ENCODE measurements at regions not wholly inside any gene's neighbourhood (a gene's known extent, or its start where the extent isn't known, plus 50 kb on each side); places are given as distances from the start of the nearest gene placed in this dataset.

DNA sequence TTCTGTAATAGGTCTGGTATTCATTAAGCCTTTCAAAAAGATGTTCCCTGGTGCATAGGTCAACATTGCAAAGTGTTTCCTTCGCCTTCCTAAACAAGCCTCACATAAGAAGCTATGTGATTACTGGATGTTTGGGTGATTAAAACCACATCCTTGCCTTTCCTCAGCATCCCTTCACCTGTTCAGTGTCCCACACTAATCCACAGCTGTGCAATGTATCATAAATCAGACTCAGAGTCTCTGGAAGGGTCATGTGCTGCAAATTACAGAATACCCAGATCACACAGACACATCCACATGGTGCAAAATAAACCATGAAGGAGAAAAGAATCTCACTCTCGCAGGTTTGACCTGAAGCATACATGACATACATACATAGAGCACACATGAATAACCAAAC, 164.7 kb upstream of the NSMCE3 start:
- Histone ChIP-seq H3K4me1 (ENCODE audit: control insufficient read depth in 2 of 2, insufficient read depth in 2 of 2, low read length in 2 of 2) (no peaks in the 10 kb centered on the region), H3K4me3 (ENCODE audit: low read length in 2 of 2) (no peak overlapping the region), H3K36me3 (ENCODE audit: control insufficient read depth in 2 of 2, insufficient read depth in 2 of 2, low read length in 1 of 2) (no peaks in the 10 kb centered on the region), H3K27ac (ENCODE audit: low read depth in 1 of 2, low read length in 1 of 2) (no peak overlapping the region), H3K9me3 (ENCODE audit: control insufficient read depth in 2 of 2, insufficient read depth in 1 of 2, low read length in 1 of 2) (no peaks in the 10 kb centered on the region), H3K27me3 (ENCODE audit: control insufficient read depth in 2 of 2, insufficient read depth in 1 of 2, low read length in 1 of 2) (no peaks in the 10 kb centered on the region)
- no peak for DNase-seq (ENCODE audit: low read depth in 6 of 9, low spot score in 9 of 9)
- WGBS: 85% methylated on average over 2 of the region's 2 CpGs

DNA sequence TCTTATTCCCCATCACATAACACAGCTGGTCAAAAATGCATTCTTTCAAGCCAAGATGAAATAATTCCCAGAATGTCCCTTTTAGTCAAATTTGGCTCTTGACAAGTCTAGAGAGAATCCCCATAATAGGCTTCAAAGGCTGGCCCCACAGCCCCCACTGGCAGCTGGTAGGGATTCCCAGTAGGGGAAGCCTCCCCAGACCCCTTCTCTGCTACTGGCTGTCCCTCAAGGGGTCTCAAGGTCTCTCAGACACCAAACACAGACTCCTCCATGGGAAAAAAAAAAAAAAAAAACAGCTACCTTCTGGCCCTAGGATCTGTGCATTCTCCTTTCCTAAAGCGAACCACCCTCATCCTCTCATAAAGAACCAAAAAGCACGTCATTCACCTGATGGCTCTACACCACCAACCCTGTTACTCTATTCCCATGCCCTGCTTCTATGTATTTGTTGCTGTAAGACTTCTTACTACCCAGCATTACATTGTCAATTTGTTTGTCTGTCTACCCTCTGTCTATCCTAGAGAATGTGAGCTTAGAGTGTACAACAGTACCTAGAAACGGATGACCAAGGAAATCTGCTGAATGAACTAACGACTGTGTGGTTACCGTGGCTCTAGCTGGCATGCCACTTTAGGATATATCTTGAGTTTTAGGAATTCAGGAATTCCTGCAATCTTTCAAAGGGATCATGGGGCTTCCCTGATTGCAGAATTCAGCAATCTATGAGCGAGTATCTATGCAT, 164.1 kb upstream of the NSMCE3 start:
- H3K4me1 ChIP-seq (ENCODE audit: control insufficient read depth in 2 of 2, insufficient read depth in 2 of 2, low read length in 2 of 2): no peaks in the 10 kb centered on the region
- no peaks in the 10 kb centered on the region for H3K27me3 ChIP-seq (ENCODE audit: control insufficient read depth in 2 of 2, insufficient read depth in 1 of 2, low read length in 1 of 2)
- H3K9me3 ChIP-seq (ENCODE audit: control insufficient read depth in 2 of 2, insufficient read depth in 1 of 2, low read length in 1 of 2): no peaks in the 10 kb centered on the region
- H3K36me3 ChIP-seq (ENCODE audit: control insufficient read depth in 2 of 2, insufficient read depth in 2 of 2, low read length in 1 of 2): no peaks in the 10 kb centered on the region
- no peak for DNase-seq (ENCODE audit: low read depth in 6 of 9, low spot score in 9 of 9)
- no peak overlapping the region for H3K27ac ChIP-seq (ENCODE audit: low read depth in 1 of 2, low read length in 1 of 2)
- WGBS: 95% methylated on average over 6 of the region's 6 CpGs
- no peak overlapping the region for H3K4me3 ChIP-seq (ENCODE audit: low read length in 2 of 2)

DNA sequence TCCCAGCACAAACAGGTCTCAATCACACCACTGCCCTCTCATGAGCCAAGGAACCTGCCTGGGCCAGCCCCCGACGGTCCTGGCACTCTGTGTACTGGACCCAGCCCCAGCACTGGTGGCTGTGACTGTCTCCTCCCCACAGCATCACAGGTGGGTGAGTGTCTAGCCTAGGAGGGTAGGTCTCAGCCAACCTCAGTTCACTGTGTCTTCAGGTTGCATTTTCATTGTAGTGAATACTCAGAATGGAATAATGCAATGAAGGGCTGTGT, 163.4 kb upstream of the NSMCE3 start:
- Histone ChIP-seq H3K4me1 (ENCODE audit: control insufficient read depth in 2 of 2, insufficient read depth in 2 of 2, low read length in 2 of 2) (no peaks in the 10 kb centered on the region), H3K36me3 (ENCODE audit: control insufficient read depth in 2 of 2, insufficient read depth in 2 of 2, low read length in 1 of 2) (no peaks in the 10 kb centered on the region), H3K27me3 (ENCODE audit: control insufficient read depth in 2 of 2, insufficient read depth in 1 of 2, low read length in 1 of 2) (no peaks in the 10 kb centered on the region), H3K27ac (ENCODE audit: low read depth in 1 of 2, low read length in 1 of 2) (no peak overlapping the region), H3K4me3 (ENCODE audit: low read length in 2 of 2) (no peak overlapping the region), H3K9me3 (ENCODE audit: control insufficient read depth in 2 of 2, insufficient read depth in 1 of 2, low read length in 1 of 2) (no peaks in the 10 kb centered on the region)
- WGBS: 93% methylated on average over 2 of the region's 2 CpGs
- no peak for DNase-seq (ENCODE audit: low read depth in 6 of 9, low spot score in 9 of 9)

DNA sequence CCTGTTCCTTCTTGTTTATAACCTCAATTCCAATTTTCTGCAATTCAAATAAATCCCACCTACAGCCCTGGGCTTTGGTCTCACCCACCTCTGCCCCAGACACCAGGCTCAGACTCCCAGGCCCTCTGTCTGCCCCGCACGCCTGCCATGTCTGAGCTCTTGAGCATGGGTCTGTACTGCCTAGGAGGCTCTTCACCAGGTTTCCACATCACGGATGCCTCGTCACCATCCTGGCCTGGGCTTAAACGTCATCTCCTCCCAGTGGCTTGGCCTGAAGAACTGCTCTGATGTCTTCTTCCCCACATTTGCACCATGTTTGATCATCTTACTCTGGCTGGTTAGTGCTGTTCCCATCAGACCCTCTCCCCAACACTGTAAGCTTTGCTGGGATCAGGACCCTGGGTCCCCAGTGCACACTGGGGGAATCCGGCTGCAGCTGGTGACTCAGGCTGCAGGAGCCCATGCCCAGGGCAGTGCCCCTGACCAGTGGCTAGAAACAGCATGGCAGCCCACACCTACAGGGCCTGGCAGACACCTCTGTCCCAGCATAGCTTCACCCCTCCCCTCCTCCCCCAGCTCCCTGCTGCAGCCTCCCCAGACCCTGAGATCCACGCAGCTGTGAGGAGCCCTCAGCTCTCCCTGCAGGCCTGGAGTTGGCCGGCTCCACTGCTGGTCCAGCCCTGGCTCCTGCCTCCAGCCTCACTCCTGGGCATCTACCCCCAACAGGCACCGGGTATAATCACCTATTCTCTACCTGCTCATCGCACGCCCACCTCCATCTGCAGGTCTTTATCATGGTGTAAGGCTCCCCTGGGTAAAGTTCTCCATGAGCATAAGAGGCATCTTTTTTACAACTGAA, 162.8 kb upstream of the NSMCE3 start:
- Histone ChIP-seq H3K36me3 (ENCODE audit: control insufficient read depth in 2 of 2, insufficient read depth in 2 of 2, low read length in 1 of 2) (no peaks in the 10 kb centered on the region), H3K27ac (ENCODE audit: low read depth in 1 of 2, low read length in 1 of 2) (no peak overlapping the region), H3K9me3 (ENCODE audit: control insufficient read depth in 2 of 2, insufficient read depth in 1 of 2, low read length in 1 of 2) (no peaks in the 10 kb centered on the region), H3K4me3 (ENCODE audit: low read length in 2 of 2) (no peak overlapping the region), H3K4me1 (ENCODE audit: control insufficient read depth in 2 of 2, insufficient read depth in 2 of 2, low read length in 2 of 2) (no peaks in the 10 kb centered on the region), H3K27me3 (ENCODE audit: control insufficient read depth in 2 of 2, insufficient read depth in 1 of 2, low read length in 1 of 2) (no peaks in the 10 kb centered on the region)
- 90% methylated on average over 11 of the region's 11 CpGs for WGBS
- no peak for DNase-seq (ENCODE audit: low read depth in 6 of 9, low spot score in 9 of 9)

- Histone ChIP-seq H3K27ac (ENCODE audit: low read depth in 1 of 2, low read length in 1 of 2) (no peak overlapping the region), H3K27me3 (ENCODE audit: control insufficient read depth in 2 of 2, insufficient read depth in 1 of 2, low read length in 1 of 2) (no peaks in the 10 kb centered on the region), H3K9me3 (ENCODE audit: control insufficient read depth in 2 of 2, insufficient read depth in 1 of 2, low read length in 1 of 2) (no peaks in the 10 kb centered on the region), H3K36me3 (ENCODE audit: control insufficient read depth in 2 of 2, insufficient read depth in 2 of 2, low read length in 1 of 2) (no peaks in the 10 kb centered on the region), H3K4me1 (ENCODE audit: control insufficient read depth in 2 of 2, insufficient read depth in 2 of 2, low read length in 2 of 2) (no peaks in the 10 kb centered on the region), H3K4me3 (ENCODE audit: low read length in 2 of 2) (no peak overlapping the region)
- 91% methylated on average over 10 of the region's 10 CpGs for WGBS
- no peak for DNase-seq (ENCODE audit: low read depth in 6 of 9, low spot score in 9 of 9)
Measured at GRCh38 chr15:29430831-29431230, 161.2 kb upstream of the NSMCE3 start.

DNA sequence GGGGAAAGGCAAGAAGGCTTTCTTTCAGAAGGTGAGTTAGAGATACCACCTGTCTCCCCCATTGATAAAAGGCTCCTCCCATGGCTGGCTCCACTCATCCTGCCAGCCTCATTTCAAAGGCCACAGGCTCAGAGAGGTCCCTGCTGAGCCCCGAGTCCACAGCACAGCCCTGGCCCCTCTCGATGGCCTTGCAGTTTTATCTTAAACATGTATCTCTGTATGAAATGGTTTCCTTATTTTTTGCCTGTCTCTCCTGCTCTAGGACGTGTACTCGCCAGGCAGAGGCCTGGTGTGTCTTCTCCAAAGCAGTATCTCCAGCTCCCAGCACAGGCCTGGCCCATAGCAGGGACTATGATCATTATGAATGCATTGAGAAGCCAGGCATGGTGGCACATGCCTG, 160.5 kb upstream of the NSMCE3 start:
- no peak overlapping the region for H3K4me3 ChIP-seq (ENCODE audit: low read length in 2 of 2)
- WGBS: 96% methylated on average over 4 of the region's 4 CpGs
- H3K9me3 ChIP-seq (ENCODE audit: control insufficient read depth in 2 of 2, insufficient read depth in 1 of 2, low read length in 1 of 2): no peaks in the 10 kb centered on the region
- no peaks in the 10 kb centered on the region for H3K4me1 ChIP-seq (ENCODE audit: control insufficient read depth in 2 of 2, insufficient read depth in 2 of 2, low read length in 2 of 2)
- no peak overlapping the region for H3K27ac ChIP-seq (ENCODE audit: low read depth in 1 of 2, low read length in 1 of 2)
- DNase-seq (ENCODE audit: low read depth in 6 of 9, low spot score in 9 of 9): no peak
- no peaks in the 10 kb centered on the region for H3K36me3 ChIP-seq (ENCODE audit: control insufficient read depth in 2 of 2, insufficient read depth in 2 of 2, low read length in 1 of 2)
- H3K27me3 ChIP-seq (ENCODE audit: control insufficient read depth in 2 of 2, insufficient read depth in 1 of 2, low read length in 1 of 2): no peaks in the 10 kb centered on the region

DNA sequence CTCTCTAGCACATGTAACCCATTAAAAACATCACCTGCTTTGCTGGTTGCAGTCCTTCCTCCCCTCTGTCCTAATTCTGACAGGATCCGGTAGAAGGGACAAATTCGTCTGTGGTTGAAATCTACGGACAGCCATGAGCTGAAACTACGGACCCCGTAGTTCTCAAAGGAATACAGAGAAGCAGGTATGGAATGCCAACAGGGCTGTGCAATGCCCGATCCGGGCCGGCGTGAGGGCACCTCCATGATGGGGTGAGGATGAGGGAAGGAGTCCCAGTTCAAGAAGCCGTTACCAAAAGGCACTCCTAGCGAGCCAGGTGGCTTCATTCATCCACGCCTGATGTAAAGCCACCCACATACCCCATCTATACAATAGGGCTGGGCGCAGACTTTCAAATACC, 160.0 kb upstream of the NSMCE3 start:
- H3K36me3 ChIP-seq (ENCODE audit: control insufficient read depth in 2 of 2, insufficient read depth in 2 of 2, low read length in 1 of 2): no peaks in the 10 kb centered on the region
- H3K4me1 ChIP-seq (ENCODE audit: control insufficient read depth in 2 of 2, insufficient read depth in 2 of 2, low read length in 2 of 2): no peaks in the 10 kb centered on the region
- H3K27me3 ChIP-seq (ENCODE audit: control insufficient read depth in 2 of 2, insufficient read depth in 1 of 2, low read length in 1 of 2): no peaks in the 10 kb centered on the region
- no peak overlapping the region for H3K27ac ChIP-seq (ENCODE audit: low read depth in 1 of 2, low read length in 1 of 2)
- 98% methylated on average over 13 of the region's 13 CpGs for WGBS
- no peak for DNase-seq (ENCODE audit: low read depth in 6 of 9, low spot score in 9 of 9)
- H3K4me3 ChIP-seq (ENCODE audit: low read length in 2 of 2): no peak overlapping the region
- no peaks in the 10 kb centered on the region for H3K9me3 ChIP-seq (ENCODE audit: control insufficient read depth in 2 of 2, insufficient read depth in 1 of 2, low read length in 1 of 2)

- Histone ChIP-seq H3K4me1 (ENCODE audit: control insufficient read depth in 2 of 2, insufficient read depth in 2 of 2, low read length in 2 of 2) (no peaks in the 10 kb centered on the region), H3K9me3 (ENCODE audit: control insufficient read depth in 2 of 2, insufficient read depth in 1 of 2, low read length in 1 of 2) (no peaks in the 10 kb centered on the region), H3K27ac (ENCODE audit: low read depth in 1 of 2, low read length in 1 of 2) (no peak overlapping the region), H3K4me3 (ENCODE audit: low read length in 2 of 2) (no peak overlapping the region), H3K36me3 (ENCODE audit: control insufficient read depth in 2 of 2, insufficient read depth in 2 of 2, low read length in 1 of 2) (no peaks in the 10 kb centered on the region), H3K27me3 (ENCODE audit: control insufficient read depth in 2 of 2, insufficient read depth in 1 of 2, low read length in 1 of 2) (no peaks in the 10 kb centered on the region)
- 92% methylated on average over 7 of the region's 7 CpGs for WGBS
- DNase-seq (ENCODE audit: low read depth in 6 of 9, low spot score in 9 of 9): no peak
Measured at GRCh38 chr15:29428925-29429573, 159.4 kb upstream of the NSMCE3 start.

DNA sequence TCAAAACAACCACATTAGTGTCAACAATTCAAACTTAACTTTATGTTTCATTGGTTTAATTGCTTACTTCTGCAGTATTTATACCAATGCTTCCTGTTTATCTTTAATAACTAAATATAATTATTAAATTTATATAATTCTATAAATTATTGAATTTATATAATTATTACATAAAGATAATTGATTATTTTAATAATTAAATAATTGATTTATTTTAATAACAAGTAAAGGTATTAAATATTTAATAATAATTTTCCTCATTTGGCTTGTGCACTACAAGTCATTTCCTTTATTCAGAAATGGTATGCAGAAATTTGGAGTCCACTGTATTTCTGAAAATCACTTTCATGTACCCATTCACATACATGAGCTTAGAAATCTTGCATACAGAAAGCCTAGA, 156.2 kb upstream of the NSMCE3 start:
- Histone ChIP-seq H3K4me1 (ENCODE audit: control insufficient read depth in 2 of 2, insufficient read depth in 2 of 2, low read length in 2 of 2) (no peaks in the 10 kb centered on the region), H3K4me3 (ENCODE audit: low read length in 2 of 2) (no peak overlapping the region), H3K27ac (ENCODE audit: low read depth in 1 of 2, low read length in 1 of 2) (no peak overlapping the region), H3K9me3 (ENCODE audit: control insufficient read depth in 2 of 2, insufficient read depth in 1 of 2, low read length in 1 of 2) (no peaks in the 10 kb centered on the region), H3K36me3 (ENCODE audit: control insufficient read depth in 2 of 2, insufficient read depth in 2 of 2, low read length in 1 of 2) (no peaks in the 10 kb centered on the region), H3K27me3 (ENCODE audit: control insufficient read depth in 2 of 2, insufficient read depth in 1 of 2, low read length in 1 of 2) (no peaks in the 10 kb centered on the region)
- no peak for DNase-seq (ENCODE audit: low read depth in 6 of 9, low spot score in 9 of 9)

Data from thymus (tissue), 11 donors.